Stimulated activated CD4-positive, alpha-beta T cell treated with anti-CD3 and anti-CD28 coated beads, Interleukin-2, amount 100 ng/mL, for 4 hours (primary cell): ENCODE measurements at regions not wholly inside any gene's neighbourhood (a gene's known extent, or its start where the extent isn't known, plus 50 kb on each side); places are given as distances from the start of the nearest gene placed in this dataset.

Source experiments
- DNase-seq: peaks from one replicate; pipeline ENCODE4 v3.0.0-alpha.2; 2020; ENCODE audit warnings: low read depth

- no peak for DNase-seq
Observed at GRCh38 chr5:124461941-124462340, 284.5 kb downstream of the ZNF608 start.

GRCh38 chr5:124461157-124461556 is 285.3 kb downstream of the ZNF608 start:
- no peak for DNase-seq

DNA sequence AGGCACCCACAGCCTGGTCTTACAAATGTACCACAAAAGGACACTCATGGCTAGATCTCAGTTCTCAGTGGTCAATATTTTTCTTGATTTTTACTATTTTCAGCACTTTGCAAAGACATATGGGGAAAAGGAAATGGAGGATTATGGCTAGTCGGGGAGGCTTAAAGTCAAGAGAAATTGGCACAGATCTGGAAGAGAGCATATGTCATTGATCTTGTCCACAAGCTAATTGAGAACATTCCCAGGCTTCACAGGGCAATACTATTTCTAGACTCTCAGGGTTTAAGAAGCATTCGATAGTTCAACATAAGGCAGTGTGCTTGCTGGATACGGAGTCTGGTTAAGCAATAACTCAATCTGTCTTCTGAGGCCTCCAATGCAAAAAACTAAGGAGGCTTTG is 285.8 kb downstream of the ZNF608 start:
- DNase-seq, result no peak

- no peak for DNase-seq
Observed at GRCh38 chr5:124459984-124460383, 286.5 kb downstream of the ZNF608 start.

DNA sequence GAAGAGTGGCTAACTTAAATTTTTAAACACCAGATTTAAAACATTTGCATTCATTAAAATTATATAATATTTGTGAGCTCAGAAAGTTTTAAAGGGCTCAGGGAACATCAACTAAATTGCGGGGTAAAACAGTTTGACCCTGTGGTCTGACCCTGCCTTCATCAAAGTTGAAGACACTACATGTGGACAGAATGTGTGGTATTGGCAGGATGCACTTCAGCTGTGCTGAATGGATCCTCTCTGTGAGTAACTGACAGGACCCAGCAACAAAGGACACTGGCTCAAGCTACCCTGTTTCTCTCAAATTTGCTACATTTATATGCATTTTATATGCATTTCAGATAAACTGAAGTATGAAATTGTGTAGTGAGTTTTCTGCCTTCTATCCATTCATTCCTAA is 288.5 kb downstream of the ZNF608 start:
- DNase-seq, result no peak

- no peak for DNase-seq
Observed at GRCh38 chr5:124457101-124457500, 289.3 kb downstream of the ZNF608 start.

DNA sequence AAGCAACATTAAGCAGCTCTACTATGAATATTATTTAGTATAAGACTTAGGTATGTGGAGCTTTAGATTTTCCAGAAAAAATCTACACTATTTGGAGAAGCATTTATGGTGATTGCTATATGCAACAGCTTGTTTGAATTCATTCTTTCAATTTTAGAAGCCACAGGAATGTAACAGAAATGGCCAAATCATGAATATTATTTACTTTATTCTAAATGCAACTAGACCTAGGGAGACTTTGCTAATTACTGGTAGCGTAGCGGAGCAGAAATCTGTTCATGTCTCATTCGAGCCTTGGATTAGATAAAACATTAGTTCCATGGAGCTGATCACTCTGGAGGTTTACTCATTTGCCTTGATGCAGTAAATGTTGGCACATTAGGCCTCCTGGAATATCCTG is 290.2 kb downstream of the ZNF608 start:
- DNase-seq, result no peak

- DNase-seq, result no peak
Observed at GRCh38 chr5:124454081-124454480, 292.4 kb downstream of the ZNF608 start.

DNA sequence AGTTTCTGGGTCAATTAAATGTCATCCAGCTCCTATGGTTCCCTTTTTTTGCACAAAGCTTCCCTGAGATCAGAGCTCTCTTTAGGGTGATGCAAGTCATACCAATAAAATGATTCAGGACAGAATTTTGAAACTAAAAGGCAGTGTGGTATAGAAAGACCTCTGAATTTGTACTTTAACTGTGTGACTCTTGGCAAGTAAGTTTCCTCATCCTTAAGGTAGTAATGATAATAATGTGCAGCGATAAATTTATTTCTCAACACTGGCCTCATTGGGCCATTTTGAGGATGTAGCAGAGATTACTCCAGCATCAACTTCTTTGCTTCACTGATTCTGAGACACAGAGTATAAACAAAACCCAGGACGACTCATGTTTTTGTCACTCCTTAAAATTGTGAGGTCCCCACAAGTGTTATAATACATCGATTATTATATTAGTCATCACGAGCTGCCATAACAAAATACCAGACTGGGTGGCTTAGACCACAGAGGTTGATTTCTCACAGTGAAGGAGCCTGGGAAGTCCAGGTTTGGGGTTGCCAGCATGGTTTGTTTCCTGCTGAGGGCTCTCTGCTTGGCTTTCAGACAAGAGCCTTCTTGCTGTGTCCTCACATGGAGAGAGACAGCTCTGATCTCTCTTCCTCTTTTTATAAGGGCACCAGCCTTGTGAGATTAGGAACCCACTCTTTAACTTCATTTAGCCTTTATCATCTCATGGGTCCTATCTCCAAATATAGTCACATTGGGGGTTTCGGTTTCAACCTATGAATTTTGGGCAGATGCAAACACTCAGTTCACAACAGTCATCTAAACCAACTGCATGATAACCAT is 293.0 kb downstream of the ZNF608 start:
- DNase-seq, result no peak

DNA sequence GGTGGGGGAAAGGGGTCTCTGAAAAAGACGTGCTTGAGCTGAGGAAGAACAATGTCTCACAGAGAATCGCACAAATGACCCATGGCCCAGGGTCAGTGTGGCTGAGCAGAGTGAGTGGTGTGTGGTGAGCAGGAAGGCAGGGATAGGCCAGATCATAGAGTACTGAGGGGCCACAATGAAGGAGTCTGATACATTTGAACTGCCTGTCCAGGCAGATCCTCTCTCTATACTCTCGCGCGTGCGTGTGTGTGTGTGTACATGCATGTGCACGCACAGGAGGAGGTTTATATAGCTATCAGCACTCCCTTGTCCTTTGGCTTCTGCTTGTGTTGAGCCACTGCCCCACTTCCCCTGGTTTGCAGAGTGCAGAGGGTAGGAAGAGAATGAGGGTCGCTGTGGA is 294.0 kb downstream of the ZNF608 start:
- no peak for DNase-seq

DNA sequence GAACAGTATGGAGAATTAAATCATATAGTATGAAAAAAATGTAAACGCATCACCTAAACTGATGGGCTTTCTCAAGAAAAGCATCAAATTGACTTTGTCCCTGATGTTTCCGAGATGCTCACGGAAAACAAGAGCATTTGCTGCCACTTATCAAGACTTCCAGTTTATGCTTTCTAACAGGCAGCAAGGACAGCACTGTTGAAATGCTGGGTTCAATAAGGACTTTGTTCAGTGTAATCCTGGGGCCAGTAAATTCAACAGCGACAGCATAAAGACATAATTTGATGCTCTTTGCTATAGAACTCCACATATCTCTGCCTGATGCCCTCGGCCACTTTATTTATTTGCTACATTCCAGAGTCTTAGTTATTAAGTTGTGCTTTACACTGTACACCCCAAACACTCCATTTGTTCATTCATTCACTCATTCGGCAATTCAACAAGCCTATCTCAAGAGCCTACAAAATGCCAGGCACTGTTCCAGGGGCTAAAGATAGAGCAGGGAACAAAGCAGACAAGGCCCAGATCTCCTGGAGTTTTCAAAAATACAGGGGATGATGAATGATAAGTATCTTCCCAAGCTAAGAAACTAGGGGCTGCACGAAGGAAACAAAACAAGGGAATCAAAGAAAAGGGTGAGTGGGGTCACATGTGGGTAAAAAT is 294.6 kb downstream of the ZNF608 start:
- no peak for DNase-seq

DNA sequence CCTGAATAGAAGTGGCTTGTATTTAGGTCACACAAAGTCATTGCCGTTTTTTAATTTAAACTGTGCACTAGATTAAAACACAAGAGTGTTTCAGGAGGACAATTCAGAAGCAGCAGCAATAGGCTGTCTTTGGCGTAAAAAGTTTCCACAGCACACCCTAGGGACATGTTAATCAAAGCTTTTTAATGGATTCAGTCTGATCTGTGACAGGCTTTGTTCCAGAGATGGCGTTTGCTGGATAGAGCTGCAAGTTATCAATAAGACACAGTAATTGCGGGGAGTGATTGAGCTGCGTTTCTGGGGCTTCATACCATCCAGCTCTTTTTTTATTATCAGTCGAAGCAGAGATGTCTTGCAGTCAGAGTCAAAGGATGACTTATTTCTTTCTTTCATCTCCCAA is 300.3 kb downstream of the ZNF608 start:
- no peak for DNase-seq

GRCh38 chr5:124445070-124445619 is 301.3 kb downstream of the ZNF608 start:
- DNase-seq, result no peak

- DNase-seq, result no peak
Observed at GRCh38 chr5:124444147-124444775, 302.2 kb downstream of the ZNF608 start.

- DNase-seq, result no peak
Observed at GRCh38 chr5:124440471-124440870, 306.0 kb downstream of the ZNF608 start.

- DNase-seq, result no peak
Observed at GRCh38 chr5:124439609-124440008, 306.8 kb downstream of the ZNF608 start.

- no peak for DNase-seq
Observed at GRCh38 chr5:124438903-124439281, 307.5 kb downstream of the ZNF608 start.

- DNase-seq, result no peak
Observed at GRCh38 chr5:124438026-124438902, 308.2 kb downstream of the ZNF608 start.

DNA sequence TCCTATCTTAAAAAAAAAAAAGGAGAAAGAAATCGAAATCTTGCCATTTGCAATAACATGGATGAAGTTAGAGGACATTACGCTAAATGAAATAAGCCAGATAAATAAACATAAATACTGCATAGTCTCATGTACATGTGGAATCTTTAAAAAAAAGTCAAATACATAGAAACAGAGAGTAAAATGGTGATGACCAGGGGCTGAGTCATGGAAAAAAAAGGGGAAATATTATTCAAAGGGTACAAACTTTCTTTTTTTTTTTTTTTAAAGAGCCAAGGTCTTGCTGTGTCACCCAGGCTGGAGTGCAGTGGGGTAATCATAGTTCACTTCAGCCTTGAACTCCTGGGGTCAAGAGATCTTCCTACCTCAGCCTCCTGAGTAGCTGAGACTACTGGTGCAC is 310.1 kb downstream of the ZNF608 start:
- DNase-seq, result no peak

DNA sequence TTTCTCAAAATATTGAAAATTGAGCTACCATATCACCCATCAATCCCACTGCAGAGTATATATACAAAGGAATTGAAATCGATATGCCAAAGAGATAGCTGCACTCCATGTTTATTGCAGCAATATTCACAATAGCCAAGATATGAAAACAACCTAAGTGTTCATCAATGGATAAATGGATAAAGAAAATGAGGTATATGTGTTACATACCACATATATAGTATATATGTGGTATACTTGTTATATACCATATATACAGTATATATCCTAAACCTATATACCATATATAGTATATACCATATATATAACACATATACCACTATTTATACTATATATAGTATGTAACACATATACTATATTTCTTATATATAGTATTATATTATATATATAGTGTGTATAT is 313.3 kb downstream of the ZNF608 start:
- no peak for DNase-seq

DNA sequence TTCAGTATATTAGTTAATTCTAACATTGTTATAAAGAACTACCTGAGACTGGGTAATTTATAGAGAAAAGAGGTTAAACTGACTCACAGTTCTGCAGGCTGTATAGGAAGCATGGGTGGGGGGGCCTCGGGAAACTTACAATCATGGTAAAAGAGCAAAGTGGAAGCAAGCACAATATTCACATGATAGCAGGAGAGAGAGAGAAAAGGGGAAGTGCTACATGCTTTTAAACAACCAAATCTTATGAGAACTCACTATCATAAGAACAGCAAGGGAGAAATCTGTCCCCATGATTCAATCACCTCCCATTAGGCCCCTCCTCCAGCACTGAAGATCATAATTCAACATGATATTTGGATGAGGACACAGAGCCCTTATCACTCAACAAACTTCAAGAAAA is 324.9 kb downstream of the ZNF608 start:
- no peak for DNase-seq

DNA sequence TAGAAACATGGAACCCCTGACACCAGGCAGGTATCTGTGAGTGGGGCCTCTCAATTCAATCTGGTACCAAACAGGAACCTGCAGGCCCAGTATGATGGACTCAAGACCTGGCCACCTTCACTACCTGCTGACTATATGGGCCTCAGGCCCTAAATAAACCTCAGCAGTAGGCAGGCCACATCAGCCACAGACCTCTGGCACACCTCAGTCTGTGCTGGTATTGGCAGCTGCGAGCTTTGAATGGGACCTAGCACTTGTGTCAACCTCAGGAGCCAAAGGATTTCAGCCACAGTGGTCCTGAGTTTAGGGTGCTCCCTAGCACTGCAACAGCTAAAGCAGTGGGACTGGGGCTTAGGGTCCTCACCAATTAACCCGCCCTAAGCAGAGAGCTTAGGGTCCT is 325.5 kb downstream of the ZNF608 start:
- DNase-seq, result no peak
